SK-N-SH treated with all-trans-retinoic acid at 6 μM for 48 hours (cell line): ENCODE measurements at regions not wholly inside any gene's neighbourhood (a gene's known extent, or its start where the extent isn't known, plus 50 kb on each side); places are given as distances from the start of the nearest gene placed in this dataset.

Experiments used
- ATAC-seq: fragments of 200-7000 bp; cut with Tn5 transposase; 3 replicates; pipeline ENCODE4 v1.9.1; 2020; ENCODE audit warnings: mild to moderate bottlenecking, moderate library complexity
- ARNTL ChIP-seq: fragments of 450-650 bp; formaldehyde crosslinking; IDR thresholded peaks from 2 replicates; pipeline ENCODE4 v1.5.0; 2020; ENCODE audit warnings: low read depth, mild to moderate bottlenecking, moderate library complexity, borderline replicate concordance
- BACH2 ChIP-seq: fragments of 250-450 bp; sonication (Bioruptor Pico); IDR thresholded peaks from 2 replicates; pipeline ENCODE4 v1.9.0; 2021; ENCODE audit warnings: mild to moderate bottlenecking, borderline replicate concordance
- CSDC2 ChIP-seq: fragments of 250-450 bp; sonication (Bioruptor Pico); IDR thresholded peaks from 2 replicates; pipeline ENCODE4 v1.5.0; 2020; ENCODE audit warnings: mild to moderate bottlenecking, moderate library complexity
- ESRRG ChIP-seq: fragments of 250-450 bp; sonication (Bioruptor Pico); IDR thresholded peaks from 2 replicates; pipeline ENCODE4 v1.6.1; 2021; ENCODE audit warnings: mild to moderate bottlenecking
- GLIS3 ChIP-seq: fragments of 250-450 bp; sonication (Bioruptor Pico); IDR thresholded peaks from 2 replicates; pipeline ENCODE4 v1.5.0; 2020; ENCODE audit warnings: mild to moderate bottlenecking, moderate library complexity
- ISL1 ChIP-seq: fragments of 250-450 bp; sonication (Bioruptor Pico); IDR thresholded peaks from 2 replicates; pipeline ENCODE4 v2.1.2; 2022; ENCODE audit warnings: mild to moderate bottlenecking, moderate library complexity
- OSR1 ChIP-seq: fragments of 250-450 bp; sonication (Bioruptor Pico); IDR thresholded peaks from 2 replicates; pipeline ENCODE4 v1.8.0; 2022; ENCODE audit warnings: moderate library complexity, mild to moderate bottlenecking, inconsistent platforms
- PATZ1 ChIP-seq: fragments of 250-450 bp; sonication (Bioruptor Pico); IDR thresholded peaks from 2 replicates; pipeline ENCODE4 v1.8.0; 2020; ENCODE audit warnings: mild to moderate bottlenecking, moderate library complexity, borderline replicate concordance
- POU6F1 ChIP-seq: fragments of 250-450 bp; sonication (Bioruptor Pico); IDR thresholded peaks from 2 replicates; pipeline ENCODE4 v1.8.0; 2021; ENCODE audit warnings: low read depth, mild to moderate bottlenecking, moderate library complexity, borderline replicate concordance
- PPARA ChIP-seq: fragments of 250-450 bp; sonication (Bioruptor Pico); IDR thresholded peaks from 2 replicates; pipeline ENCODE4 v1.5.0; 2020; ENCODE audit warnings: mild to moderate bottlenecking, borderline replicate concordance
- RARB ChIP-seq: fragments of 250-450 bp; sonication (Bioruptor Pico); IDR thresholded peaks from 2 replicates; pipeline ENCODE4 v1.8.0; 2021; ENCODE audit warnings: mild to moderate bottlenecking, moderate library complexity
- SNAI2 ChIP-seq: fragments of 250-450 bp; sonication (Bioruptor Pico); IDR thresholded peaks from 2 replicates; pipeline ENCODE4 v1.5.0; 2020; ENCODE audit warnings: mild to moderate bottlenecking, moderate library complexity
- TCF4 ChIP-seq: fragments of 250-450 bp; sonication (Bioruptor Pico); IDR thresholded peaks from 2 replicates; pipeline ENCODE4 v1.8.0; 2021; ENCODE audit warnings: mild to moderate bottlenecking, moderate library complexity, borderline replicate concordance
- TOX ChIP-seq: fragments of 250-450 bp; sonication (Bioruptor Pico); IDR thresholded peaks from 2 replicates; pipeline ENCODE4 v1.8.0; 2021; ENCODE audit warnings: mild to moderate bottlenecking, moderate library complexity, borderline replicate concordance
- ZC3H10 ChIP-seq: fragments of 250-450 bp; sonication (Bioruptor Pico); IDR thresholded peaks from 2 replicates; pipeline ENCODE4 v1.5.1; 2021; ENCODE audit warnings: mild to moderate bottlenecking, moderate library complexity
- ZFP3 ChIP-seq: fragments of 250-450 bp; sonication (Bioruptor Pico); IDR thresholded peaks from 2 replicates; pipeline ENCODE4 v1.5.0; 2020; ENCODE audit warnings: mild to moderate bottlenecking, moderate library complexity
- ZFP30 ChIP-seq: fragments of 450-650 bp; formaldehyde crosslinking; IDR thresholded peaks from 2 replicates; pipeline ENCODE4 v1.5.0; 2022; ENCODE audit warnings: mild to moderate bottlenecking, moderate library complexity
- ZNF565 ChIP-seq: fragments of 450-650 bp; formaldehyde crosslinking; conservative IDR thresholded peaks from 2 replicates; pipeline ENCODE4 v1.5.0; 2020; ENCODE audit warnings: low read depth, mild to moderate bottlenecking, moderate library complexity
- ZNF70 ChIP-seq: fragments of 450-650 bp; formaldehyde crosslinking; IDR thresholded peaks from 2 replicates; pipeline ENCODE4 v1.5.0; 2020; ENCODE audit warnings: mild to moderate bottlenecking, moderate library complexity
- ZNF8 ChIP-seq: fragments of 450-650 bp; formaldehyde crosslinking; IDR thresholded peaks from 2 replicates; pipeline ENCODE4 v1.5.0; 2020; ENCODE audit warnings: mild to moderate bottlenecking, moderate library complexity
- TF ChIP-seq, protein P1 (sequence below): fragments of 250-450 bp; sonication (Bioruptor Pico); IDR thresholded peaks from 2 replicates; pipeline ENCODE4 v1.5.1; 2020; ENCODE audit warnings: low read depth, mild to moderate bottlenecking, moderate library complexity
- TF ChIP-seq, protein P2 (sequence below): fragments of 250-450 bp; sonication (Bioruptor Pico); IDR thresholded peaks from 2 replicates; pipeline ENCODE4 v1.5.1; 2021; ENCODE audit warnings: mild to moderate bottlenecking, moderate library complexity
- TF ChIP-seq, protein P3 (sequence below): fragments of 250-450 bp; sonication (Bioruptor Pico); IDR thresholded peaks from 2 replicates; pipeline ENCODE4 v1.5.0; 2020; ENCODE audit warnings: mild to moderate bottlenecking, moderate library complexity

- TF ChIP-seq BACH2 (CRISPR knock-in tag) (no peak), CSDC2 (CRISPR knock-in tag) (no peak), ZFP30 (no peak), ZFP3 (CRISPR knock-in tag) (no peak), ZNF565 (CRISPR knock-in tag) (no peak), TCF4 (CRISPR knock-in tag) (no peak), PPARA (CRISPR knock-in tag) (no peak), SNAI2 (CRISPR knock-in tag) (no peak), RARB (no peak)
- TF ChIP-seq, protein P1, sequence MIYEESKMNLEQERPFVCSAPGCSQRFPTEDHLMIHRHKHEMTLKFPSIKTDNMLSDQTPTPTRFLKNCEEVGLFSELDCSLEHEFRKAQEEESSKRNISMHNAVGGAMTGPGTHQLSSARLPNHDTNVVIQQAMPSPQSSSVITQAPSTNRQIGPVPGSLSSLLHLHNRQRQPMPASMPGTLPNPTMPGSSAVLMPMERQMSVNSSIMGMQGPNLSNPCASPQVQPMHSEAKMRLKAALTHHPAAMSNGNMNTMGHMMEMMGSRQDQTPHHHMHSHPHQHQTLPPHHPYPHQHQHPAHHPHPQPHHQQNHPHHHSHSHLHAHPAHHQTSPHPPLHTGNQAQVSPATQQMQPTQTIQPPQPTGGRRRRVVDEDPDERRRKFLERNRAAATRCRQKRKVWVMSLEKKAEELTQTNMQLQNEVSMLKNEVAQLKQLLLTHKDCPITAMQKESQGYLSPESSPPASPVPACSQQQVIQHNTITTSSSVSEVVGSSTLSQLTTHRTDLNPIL (CRISPR knock-in tag), result no peak
- no peak for ATAC-seq
Observed at GRCh38 chr5:125006011-125006685, 259.7 kb upstream of the ZNF608 start.

GRCh38 chr5:125010356-125010755 lies 263.9 kb upstream of the ZNF608 start:
- TF ChIP-seq ARNTL (CRISPR knock-in tag) (no peak), ISL1 (CRISPR knock-in tag) (no peak), ZNF565 (CRISPR knock-in tag) (no peak), GLIS3 (CRISPR knock-in tag) (no peak), ZNF8 (CRISPR knock-in tag) (no peak)
- TF ChIP-seq, all 23 proteins: peak for 0
- no peak for ATAC-seq

DNA sequence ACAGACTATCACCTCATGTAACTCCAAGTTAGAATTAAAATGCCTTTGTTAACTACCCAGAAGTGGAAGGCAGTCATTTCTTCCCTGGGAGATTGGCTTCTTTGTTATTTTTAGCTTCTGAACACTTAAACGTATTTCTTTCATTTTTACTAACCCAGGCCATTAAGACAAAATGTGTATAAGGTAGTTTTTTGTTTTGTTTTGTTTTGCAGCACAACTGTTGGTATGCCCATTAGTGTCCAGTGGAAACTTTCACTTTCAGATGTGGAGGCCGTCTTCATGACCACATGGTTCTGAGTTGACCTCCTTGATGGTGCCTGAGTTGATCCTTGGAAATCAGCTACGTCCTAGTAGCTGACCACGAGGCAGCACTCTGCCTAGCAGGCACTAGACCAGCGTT lies 264.6 kb upstream of the ZNF608 start:
- no peak for ATAC-seq
- no peak for TF ChIP-seq ESRRG (CRISPR knock-in tag)
- TF ChIP-seq, protein P2, sequence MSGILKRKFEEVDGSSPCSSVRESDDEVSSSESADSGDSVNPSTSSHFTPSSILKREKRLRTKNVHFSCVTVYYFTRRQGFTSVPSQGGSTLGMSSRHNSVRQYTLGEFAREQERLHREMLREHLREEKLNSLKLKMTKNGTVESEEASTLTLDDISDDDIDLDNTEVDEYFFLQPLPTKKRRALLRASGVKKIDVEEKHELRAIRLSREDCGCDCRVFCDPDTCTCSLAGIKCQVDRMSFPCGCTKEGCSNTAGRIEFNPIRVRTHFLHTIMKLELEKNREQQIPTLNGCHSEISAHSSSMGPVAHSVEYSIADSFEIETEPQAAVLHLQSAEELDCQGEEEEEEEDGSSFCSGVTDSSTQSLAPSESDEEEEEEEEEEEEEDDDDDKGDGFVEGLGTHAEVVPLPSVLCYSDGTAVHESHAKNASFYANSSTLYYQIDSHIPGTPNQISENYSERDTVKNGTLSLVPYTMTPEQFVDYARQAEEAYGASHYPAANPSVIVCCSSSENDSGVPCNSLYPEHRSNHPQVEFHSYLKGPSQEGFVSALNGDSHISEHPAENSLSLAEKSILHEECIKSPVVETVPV (CRISPR knock-in tag), result no peak
- no peak for TF ChIP-seq GLIS3 (CRISPR knock-in tag)
- TF ChIP-seq ZNF70 (CRISPR knock-in tag), result no peak
- TF ChIP-seq ISL1 (CRISPR knock-in tag), result no peak
- TF ChIP-seq PPARA (CRISPR knock-in tag), result no peak
- no peak for TF ChIP-seq OSR1
- TF ChIP-seq BACH2 (CRISPR knock-in tag), result no peak
- no peak for TF ChIP-seq CSDC2 (CRISPR knock-in tag)
- TF ChIP-seq, protein P3, sequence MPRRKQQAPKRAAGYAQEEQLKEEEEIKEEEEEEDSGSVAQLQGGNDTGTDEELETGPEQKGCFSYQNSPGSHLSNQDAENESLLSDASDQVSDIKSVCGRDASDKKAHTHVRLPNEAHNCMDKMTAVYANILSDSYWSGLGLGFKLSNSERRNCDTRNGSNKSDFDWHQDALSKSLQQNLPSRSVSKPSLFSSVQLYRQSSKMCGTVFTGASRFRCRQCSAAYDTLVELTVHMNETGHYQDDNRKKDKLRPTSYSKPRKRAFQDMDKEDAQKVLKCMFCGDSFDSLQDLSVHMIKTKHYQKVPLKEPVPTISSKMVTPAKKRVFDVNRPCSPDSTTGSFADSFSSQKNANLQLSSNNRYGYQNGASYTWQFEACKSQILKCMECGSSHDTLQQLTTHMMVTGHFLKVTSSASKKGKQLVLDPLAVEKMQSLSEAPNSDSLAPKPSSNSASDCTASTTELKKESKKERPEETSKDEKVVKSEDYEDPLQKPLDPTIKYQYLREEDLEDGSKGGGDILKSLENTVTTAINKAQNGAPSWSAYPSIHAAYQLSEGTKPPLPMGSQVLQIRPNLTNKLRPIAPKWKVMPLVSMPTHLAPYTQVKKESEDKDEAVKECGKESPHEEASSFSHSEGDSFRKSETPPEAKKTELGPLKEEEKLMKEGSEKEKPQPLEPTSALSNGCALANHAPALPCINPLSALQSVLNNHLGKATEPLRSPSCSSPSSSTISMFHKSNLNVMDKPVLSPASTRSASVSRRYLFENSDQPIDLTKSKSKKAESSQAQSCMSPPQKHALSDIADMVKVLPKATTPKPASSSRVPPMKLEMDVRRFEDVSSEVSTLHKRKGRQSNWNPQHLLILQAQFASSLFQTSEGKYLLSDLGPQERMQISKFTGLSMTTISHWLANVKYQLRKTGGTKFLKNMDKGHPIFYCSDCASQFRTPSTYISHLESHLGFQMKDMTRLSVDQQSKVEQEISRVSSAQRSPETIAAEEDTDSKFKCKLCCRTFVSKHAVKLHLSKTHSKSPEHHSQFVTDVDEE (CRISPR knock-in tag), result no peak
- TF ChIP-seq POU6F1, result no peak
- TF ChIP-seq PATZ1 (CRISPR knock-in tag), result no peak
- TF ChIP-seq SNAI2 (CRISPR knock-in tag), result no peak
- TF ChIP-seq RARB, result no peak
- no peak for TF ChIP-seq ARNTL (CRISPR knock-in tag)
- no peak for TF ChIP-seq ZC3H10 (CRISPR knock-in tag)
- TF ChIP-seq TOX (CRISPR knock-in tag), result no peak
- TF ChIP-seq ZNF8 (CRISPR knock-in tag), result no peak
- no peak for TF ChIP-seq TCF4 (CRISPR knock-in tag)
- no peak for TF ChIP-seq ZFP30
- TF ChIP-seq, all 23 proteins: peak for 0
